ENCODE measurements at regions not wholly inside any gene's neighbourhood (a gene's known extent, or its start where the extent isn't known, plus 50 kb on each side); places are given as distances from the start of the nearest gene placed in this dataset.
"Not testable (repeated sequence)": the region's sequence is repeated elsewhere in the genome, so short reads cannot be mapped to it uniquely, and the experiment has no call there.

- no peak for DNase-seq
Measured at GRCh38 chr6:34646714-34647113, 49.9 kb downstream of the ILRUN start.

- DNase-seq = no peak
Measured at GRCh38 chr6:34645627-34646026, 50.9 kb downstream of the ILRUN start.

- no peak for DNase-seq
Measured at GRCh38 chr6:34644716-34645115, 51.9 kb downstream of the ILRUN start.

GRCh38 chr6:34642427-34642826, 54.1 kb downstream of the ILRUN start:
- DNase-seq = no peak

- DNase-seq = not testable (repeated sequence)
Measured at GRCh38 chr6:34640074-34640849, 56.3 kb downstream of the ILRUN start.

- no peak for DNase-seq
Measured at GRCh38 chr6:34638834-34639736, 57.5 kb downstream of the ILRUN start.

DNA sequence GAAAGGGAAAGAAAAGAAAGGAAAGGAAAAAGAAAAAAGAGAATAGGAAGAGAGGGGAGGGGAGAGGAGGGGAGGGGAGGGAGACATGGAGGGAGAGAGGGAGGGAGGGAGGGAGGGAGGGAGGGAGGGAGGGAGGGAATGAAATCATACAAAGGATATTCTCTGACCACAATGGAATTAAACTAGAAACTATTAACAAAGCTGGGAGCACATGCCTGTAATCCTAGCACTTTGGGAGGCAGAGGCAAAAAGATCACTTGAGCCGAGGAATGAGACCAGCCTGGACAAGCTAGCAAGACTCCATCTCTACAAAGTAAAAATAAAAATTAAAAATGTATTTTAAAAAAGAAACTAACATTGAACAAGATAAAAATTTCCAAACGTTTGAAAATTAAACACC, 62.8 kb downstream of the ILRUN start:
- DNase-seq = no peak

GRCh38 chr6:34633256-34633655, 63.3 kb downstream of the ILRUN start:
- no peak for DNase-seq

DNA sequence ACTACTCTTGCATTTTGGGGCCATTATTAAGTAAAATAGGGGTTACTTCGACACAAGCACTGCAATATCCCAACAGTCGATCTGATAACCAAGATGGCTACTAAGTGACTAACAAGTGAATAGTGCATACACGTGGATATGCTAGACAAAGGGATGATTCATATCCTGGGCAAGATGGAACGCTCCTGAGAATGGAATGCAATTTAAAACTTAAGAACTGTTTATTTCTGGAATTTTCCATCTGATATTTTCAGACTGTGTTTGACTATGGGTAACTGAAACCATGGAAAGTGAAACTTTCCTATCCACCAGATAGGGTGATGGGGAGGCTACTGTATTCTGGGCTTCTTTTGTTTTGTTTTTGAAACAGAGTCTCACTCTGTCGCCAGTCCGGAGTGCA, 66.5 kb downstream of the ILRUN start:
- DNase-seq = no peak

- no peak for DNase-seq
Measured at GRCh38 chr6:34627296-34627695, 69.3 kb downstream of the ILRUN start.

DNA sequence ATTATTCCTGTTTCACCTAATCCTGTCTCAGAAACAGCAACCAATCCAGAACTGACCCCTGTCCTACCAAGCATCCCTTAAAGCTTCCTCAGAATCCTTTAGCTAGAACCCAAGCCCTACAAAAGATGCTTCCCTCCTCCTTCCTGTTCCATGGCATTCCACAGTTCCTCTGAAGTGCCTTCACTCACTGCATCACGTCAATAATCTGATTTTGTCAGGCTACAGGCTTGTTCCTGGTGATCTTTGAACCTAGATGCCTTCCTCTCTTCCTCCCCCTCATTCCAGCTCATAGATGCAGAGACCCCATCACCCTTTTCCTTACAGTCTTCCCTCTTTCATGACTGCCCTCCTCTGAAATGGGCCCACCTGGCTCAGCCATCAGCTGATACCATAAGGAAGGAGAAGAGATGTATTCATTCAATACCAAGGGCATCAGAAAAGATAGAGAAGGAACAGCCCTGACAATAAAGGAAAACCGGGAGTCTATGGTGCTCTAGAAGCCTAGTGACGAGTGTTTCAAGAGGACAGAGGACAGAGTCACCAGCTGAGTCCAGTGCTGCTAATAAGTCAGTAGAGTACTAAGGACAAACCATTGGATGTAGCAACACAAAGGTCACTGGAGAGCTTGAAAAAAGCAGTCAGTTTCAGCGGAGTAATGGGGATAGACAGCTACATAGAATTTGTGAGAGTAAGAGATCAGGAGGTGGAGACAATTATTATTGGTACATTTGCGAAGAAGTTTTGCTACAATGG, 62.5 kb upstream of the SPDEF start:
- DNase-seq = no peak

- no peak for DNase-seq
Measured at GRCh38 chr6:34617231-34617630, 61.1 kb upstream of the SPDEF start.

DNA sequence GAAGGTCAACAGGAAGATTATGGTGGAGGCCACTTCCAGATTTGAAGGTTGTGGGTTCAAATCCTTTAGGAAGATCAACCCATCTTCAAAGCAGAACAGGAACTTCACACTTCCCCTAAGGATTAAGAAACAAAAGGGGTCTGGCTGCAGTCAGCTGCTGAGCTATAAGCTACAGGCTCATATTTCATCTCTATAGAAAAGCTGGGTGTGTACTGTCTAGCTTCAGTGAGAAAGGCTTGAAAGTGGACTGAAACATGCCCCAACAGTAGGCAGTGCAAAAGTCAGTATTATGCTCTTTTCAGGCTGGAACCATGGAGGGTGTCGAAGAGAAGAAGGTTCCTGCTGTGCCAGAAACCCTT, 60.1 kb upstream of the SPDEF start:
- DNase-seq = no peak

DNA sequence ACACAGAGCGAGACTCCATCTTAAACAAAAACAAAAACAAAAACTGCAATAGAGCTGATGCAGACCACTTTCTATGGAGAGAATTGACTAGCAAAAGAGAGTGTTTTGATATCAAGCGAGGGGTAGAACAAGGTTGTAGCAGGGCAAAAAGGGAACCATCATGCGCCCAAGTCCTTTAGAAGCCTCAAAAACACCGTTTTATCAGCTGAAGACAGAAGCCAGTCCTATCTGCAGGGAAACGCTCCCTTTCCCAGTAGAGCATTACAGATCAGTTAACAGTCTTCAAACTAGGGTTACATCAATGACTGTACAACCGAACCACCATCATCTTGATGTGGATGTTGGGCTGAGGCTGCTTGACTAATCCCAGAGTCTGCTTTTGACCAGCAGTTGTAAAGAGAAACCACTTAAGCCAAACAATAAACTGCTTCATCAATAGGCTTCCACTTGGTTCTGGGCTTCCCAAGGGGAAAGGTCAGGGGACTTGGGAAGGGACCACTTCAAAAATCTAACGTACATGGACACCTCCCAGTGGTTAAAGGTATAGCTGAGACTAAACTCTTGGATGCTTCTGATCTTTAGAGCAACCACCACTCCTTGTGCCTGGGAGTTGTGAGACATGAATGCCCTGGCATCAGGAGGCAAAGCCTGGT, 59.6 kb upstream of the SPDEF start:
- peak in 1 of 5 experiments; percentile 5 for DNase-seq

GRCh38 chr6:34610819-34611477, 54.8 kb upstream of the SPDEF start:
- no peak for DNase-seq

DNA sequence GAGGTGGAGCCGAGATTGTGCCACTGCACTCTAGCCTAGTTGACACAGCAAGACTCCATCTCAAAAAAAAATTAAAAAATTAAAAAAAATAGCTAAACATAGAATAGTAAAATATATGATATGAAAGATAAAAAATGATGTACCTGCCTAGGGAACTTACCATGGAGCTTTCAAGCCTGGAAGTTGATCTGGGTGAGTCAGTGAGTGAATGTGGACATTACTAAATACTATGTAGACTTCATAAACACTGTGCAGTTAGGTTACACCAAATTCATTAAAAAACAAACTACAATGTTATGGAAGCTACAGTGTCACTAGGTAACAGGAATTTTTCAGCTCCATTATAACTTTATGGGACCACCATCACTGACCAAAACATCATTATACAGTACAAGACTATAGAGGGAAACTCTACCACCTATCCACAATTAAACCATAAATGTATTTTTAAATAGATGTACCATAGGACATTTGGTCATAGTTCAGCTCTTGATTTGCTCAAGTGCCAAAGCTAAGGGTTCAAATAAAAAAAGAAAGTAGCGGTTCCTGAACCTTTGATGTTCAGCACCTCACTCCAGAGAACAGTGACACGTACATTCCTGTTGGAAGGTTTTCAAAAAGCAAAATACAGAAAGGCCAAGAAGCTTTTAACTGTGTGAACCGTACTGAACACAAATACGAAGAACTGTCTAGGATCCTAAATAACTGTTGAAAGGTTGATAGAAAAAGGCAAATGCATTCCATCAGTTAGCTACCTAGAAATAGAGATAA, 52.4 kb upstream of the SPDEF start:
- DNase-seq = no peak

DNA sequence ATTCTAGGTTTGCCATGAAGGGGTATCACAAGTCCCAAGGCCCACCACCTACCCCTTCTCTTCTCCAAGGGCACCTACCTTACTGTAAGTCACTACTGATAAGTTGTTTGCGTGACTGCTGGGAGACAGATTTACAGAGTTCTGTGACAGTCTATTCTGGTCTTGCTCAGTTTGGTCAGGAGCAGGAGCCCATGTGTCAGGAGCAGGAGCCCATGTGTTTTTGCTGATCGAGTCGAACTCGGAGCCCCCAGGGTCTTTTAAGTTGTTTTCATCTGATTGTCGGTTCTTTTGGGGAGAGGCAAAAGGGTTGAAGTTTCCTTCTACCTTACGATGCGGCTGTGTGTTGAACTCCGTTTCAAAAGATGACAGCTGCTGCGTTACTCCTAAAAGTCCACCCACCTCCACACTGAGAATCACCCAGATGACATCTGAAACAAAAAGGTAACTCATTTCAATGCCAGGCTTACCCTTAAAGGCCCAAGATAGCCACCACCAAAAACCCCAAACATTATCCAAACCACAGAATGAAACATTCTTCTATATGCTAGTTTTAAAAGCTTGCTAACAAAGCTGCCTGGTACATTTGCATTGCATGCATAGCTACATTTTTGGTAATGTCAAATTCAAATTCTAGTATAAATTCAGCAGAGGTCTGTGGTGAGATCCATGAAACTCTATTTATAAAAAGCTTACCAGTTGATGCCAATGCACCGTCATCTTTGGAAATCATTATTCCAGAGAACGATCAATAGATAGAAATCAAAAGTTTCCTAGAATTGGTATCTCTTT, 50.5 kb upstream of the SPDEF start:
- peak in 1 of 5 experiments; percentile 63 for DNase-seq
